T-helper 9 cell (primary cell): ENCODE measurements at regions not wholly inside any gene's neighbourhood (a gene's known extent, or its start where the extent isn't known, plus 50 kb on each side); places are given as distances from the start of the nearest gene placed in this dataset.
"Not testable (repeated sequence)": the region's sequence is repeated elsewhere in the genome, so short reads cannot be mapped to it uniquely, and the experiment has no call there.

Source experiments
- DNase-seq: peaks from one replicate; pipeline ENCODE4 v3.0.0-alpha.2; 2020

- no peak for DNase-seq
Observed at GRCh38 chr2:240191001-240191400, 50.5 kb upstream of the OTOS start.

- no peak for DNase-seq
Observed at GRCh38 chr2:240192661-240193060, 52.2 kb upstream of the OTOS start.

- DNase-seq: not testable (repeated sequence)
Observed at GRCh38 chr2:240194341-240194762, 53.9 kb upstream of the OTOS start.

GRCh38 chr2:240195316-240195861 lies 54.9 kb upstream of the OTOS start:
- no peak for DNase-seq

- DNase-seq: no peak
Observed at GRCh38 chr2:240196716-240197461, 56.4 kb upstream of the OTOS start.

- DNase-seq: no peak
Observed at GRCh38 chr2:240197462-240198139, 57.1 kb upstream of the OTOS start.

GRCh38 chr2:240198226-240198625 lies 57.8 kb upstream of the OTOS start:
- no peak for DNase-seq

GRCh38 chr2:240199133-240199870 lies 58.8 kb upstream of the OTOS start:
- DNase-seq: no peak

- no peak for DNase-seq
Observed at GRCh38 chr2:240200230-240201051, 60.0 kb upstream of the OTOS start.

GRCh38 chr2:240201866-240202265 lies 61.4 kb upstream of the OTOS start:
- no peak for DNase-seq

GRCh38 chr2:240202586-240202985 lies 62.1 kb upstream of the OTOS start:
- no peak for DNase-seq

GRCh38 chr2:240203031-240203787 lies 62.8 kb upstream of the OTOS start:
- DNase-seq: no peak

GRCh38 chr2:240203788-240204270 lies 63.4 kb upstream of the OTOS start:
- no peak for DNase-seq

- DNase-seq: no peak
Observed at GRCh38 chr2:240204431-240205276, 64.2 kb upstream of the OTOS start.

GRCh38 chr2:240205348-240205747 lies 64.9 kb upstream of the OTOS start:
- DNase-seq: no peak

- DNase-seq: no peak
Observed at GRCh38 chr2:240205772-240206171, 65.3 kb upstream of the OTOS start.

- no peak for DNase-seq
Observed at GRCh38 chr2:240206630-240207029, 66.2 kb upstream of the OTOS start.

GRCh38 chr2:240207661-240208060 lies 67.2 kb upstream of the OTOS start:
- DNase-seq: no peak

GRCh38 chr2:240208096-240208495 lies 67.6 kb upstream of the OTOS start:
- DNase-seq: no peak

GRCh38 chr2:240208631-240209211 lies 68.3 kb upstream of the OTOS start:
- DNase-seq: no peak
